GM19035 (cell line): ENCODE measurements at regions not wholly inside any gene's neighbourhood (a gene's known extent, or its start where the extent isn't known, plus 50 kb on each side); places are given as distances from the start of the nearest gene placed in this dataset.

ENCODE experiments used
- ATAC-seq: cut with Tn5 transposase; IDR thresholded peaks from one replicate; pipeline ENCODE4 v1.9.1; 2021; ENCODE audit not compliant: unreplicated experiment

- ATAC-seq, result no peak
These were observed 166.1 kb upstream of the ZC3H12A start for GRCh38 chr1:37308031-37308960.

- no peak for ATAC-seq
These were observed 164.8 kb upstream of the ZC3H12A start for GRCh38 chr1:37309574-37309973.

DNA sequence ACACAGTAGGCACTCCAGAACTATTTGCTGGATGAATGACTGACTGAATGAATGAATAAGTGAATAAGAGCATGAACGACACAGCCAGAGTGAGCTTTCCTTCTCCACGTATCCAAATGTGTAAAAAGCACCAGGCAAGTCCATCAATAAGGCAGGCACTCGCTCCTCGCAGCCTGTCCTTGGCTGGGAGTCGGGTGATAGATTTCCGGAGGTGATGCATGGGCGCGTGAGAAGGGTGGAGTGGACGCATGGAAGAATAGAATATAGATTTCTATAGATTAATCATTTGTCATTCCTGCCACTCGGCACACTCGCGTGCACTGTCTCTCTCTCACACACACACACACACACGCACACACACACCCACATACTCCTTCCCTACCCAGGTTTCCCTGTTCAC lies 164.3 kb upstream of the ZC3H12A start:
- ATAC-seq, result no peak

DNA sequence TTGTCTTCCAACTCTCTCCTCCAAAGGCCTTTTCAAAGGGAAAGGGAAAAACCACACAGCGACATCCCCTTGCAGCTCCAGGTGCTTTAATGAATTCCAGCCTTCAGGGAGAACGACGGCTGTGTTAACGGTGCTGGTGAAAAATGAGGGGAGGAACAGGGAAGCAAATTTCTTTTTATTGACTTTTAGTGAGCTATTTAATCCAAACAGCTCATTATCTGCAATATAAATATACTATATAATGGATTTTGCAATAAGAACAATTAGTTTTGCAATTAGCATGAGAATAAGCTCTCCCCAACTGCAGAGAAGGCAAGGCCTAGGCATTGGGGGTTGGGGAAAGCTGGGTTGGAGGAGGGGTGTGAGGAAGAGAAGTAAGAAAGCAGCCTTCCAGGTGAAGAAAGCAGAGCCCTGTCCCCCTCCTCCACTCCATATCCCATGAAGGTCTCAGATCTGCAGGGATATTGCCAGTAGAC lies 159.0 kb upstream of the ZC3H12A start:
- no peak for ATAC-seq

- no peak for ATAC-seq
These were observed 156.4 kb upstream of the ZC3H12A start for GRCh38 chr1:37317870-37318467.

DNA sequence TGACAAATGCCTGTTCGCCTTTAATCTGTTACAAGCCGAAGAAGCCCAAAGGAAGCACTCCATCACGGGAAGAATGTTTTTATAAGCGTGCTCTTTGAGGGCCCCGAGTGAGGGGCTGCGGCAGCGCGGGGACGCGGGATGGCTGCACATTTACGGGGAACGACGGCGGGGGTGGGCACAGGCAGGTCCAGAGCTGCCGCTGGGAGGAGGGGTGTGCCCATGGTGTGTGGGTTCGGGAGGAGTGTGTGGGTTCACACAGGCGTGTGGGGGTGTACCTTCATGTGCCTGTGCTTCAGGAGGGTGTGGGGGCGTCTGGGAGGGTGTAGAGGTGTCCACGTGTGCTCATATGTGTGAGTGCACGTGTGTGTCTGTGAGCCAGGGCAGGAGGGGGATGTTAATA lies 155.9 kb upstream of the ZC3H12A start:
- ATAC-seq, result no peak

GRCh38 chr1:37319284-37319683 lies 155.1 kb upstream of the ZC3H12A start:
- ATAC-seq, result no peak

DNA sequence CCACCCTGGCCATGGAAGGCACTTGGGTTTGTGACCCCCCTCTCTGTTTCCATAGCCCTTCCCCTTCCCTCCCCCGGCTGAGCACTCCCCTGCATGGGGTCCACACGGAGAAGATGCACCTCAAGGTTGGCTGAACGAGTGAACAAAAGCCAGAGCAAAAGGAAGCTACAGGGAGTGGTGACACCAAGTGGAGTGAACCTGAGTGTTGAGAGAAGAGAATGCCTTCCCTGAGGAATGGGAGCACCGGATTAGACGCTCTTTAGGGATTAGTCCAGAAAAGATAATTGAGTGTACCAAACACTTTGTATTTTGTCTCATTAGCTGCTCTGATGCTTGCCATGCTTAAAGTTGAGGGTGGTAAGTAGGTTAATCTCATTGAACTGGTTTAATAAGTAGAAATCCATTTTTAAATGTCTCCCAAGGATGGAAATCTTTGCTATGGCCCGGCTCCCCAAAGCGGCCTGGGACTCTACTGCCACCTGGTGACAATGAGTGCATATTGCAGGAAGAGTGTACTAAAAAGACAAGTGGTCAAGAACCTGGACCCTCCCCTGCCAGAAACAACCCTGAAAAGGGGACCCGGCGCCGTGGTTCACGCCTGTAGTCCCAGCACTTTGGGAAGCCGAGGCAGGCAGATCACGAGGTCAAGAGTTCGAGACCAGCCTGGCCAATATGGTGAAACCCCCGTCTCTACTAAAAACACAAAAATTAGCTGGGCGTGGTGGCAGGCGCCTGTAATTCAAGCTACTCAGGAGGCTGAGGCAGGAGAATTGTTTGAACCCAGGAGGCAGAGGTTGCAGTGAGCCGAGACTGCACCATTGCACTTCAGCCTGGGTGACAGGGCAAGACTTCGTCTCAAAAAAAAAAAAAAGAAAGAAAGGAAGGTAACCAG lies 150.6 kb upstream of the ZC3H12A start:
- ATAC-seq, result no peak

DNA sequence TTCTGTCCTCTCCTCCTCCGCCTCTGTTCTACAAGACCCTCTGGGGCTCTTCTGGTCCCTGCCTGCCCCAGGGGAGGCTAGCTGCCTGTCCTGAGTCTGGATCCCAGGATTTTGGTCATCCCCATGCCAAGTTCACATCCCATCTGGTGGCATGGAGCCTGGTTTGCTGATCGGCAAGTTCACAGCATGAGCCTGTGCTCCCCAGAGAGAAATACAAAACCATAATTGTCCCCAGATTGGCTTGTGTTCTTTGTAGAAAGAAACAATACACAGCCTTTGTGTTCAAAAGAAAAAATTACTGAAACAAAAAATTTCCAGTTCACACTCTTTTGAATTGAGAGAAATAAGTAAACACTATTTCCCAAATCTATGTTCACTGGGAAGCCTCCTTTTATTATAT lies 149.4 kb upstream of the ZC3H12A start:
- no peak for ATAC-seq

GRCh38 chr1:37325509-37326437 lies 148.6 kb upstream of the ZC3H12A start:
- ATAC-seq, result no peak

GRCh38 chr1:37332126-37332525 lies 142.3 kb upstream of the ZC3H12A start:
- no peak for ATAC-seq

GRCh38 chr1:37338658-37339057 lies 135.7 kb upstream of the ZC3H12A start:
- no peak for ATAC-seq

- no peak for ATAC-seq
These were observed 131.6 kb upstream of the ZC3H12A start for GRCh38 chr1:37342736-37343135.

DNA sequence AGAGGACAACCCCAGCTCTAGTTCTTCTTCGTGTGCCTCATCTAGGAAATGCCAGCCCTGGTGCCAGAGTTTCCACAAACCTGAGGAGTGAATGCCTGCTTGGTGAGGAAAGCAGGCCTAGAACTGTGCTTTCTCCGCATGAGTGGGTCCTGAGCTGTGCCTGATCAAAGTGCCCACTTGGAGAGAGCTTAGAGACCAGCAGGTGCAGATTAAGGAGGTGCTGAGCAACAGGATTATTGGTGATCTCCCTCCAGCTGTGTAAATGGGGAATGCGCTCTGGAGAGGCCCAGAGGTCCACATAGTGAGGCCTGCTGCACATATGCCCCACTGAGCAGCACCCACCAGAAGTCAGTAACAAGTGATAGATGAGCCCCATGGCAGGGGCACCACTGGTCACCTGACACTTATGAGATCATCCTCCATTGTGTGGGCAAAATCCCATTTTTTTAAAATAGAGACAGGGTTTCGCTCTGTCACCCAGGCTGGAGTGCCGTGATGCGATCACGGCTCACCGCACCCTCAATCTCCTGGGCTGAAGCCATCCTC lies 127.2 kb upstream of the ZC3H12A start:
- no peak for ATAC-seq

GRCh38 chr1:37353871-37354270 lies 120.5 kb upstream of the ZC3H12A start:
- ATAC-seq, result no peak

GRCh38 chr1:37354876-37355650 lies 119.3 kb upstream of the ZC3H12A start:
- ATAC-seq, result no peak

GRCh38 chr1:37358992-37359391 lies 115.4 kb upstream of the ZC3H12A start:
- no peak for ATAC-seq

DNA sequence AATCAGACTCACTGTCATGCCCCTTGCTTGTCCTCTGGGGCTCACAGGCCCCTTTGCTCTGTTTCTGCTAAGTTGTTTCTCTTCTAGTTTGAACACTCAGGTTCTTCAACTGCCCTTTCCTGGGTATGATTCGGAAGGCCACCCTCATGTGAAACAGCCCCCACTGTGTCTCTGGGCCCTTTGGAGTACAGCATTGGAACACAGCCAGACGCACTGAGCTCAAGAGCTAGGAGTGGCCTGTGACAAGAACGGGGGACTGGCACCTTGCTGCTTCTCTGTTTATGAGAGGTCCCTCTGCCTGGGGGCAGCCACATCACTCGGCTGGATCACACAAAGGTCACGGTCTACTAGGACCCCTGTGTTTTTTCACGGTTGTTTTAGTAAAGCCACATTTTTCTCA lies 114.4 kb upstream of the ZC3H12A start:
- ATAC-seq, result no peak
